ENCODE measurements at regions not wholly inside any gene's neighbourhood (a gene's known extent, or its start where the extent isn't known, plus 50 kb on each side); places are given as distances from the start of the nearest gene placed in this dataset.

GRCh38 chr2:221334481-221335218 is 237.5 kb downstream of the EPHA4 start:
- TF ChIP-seq CTCF (IDR thresholded peaks at IDR 0.05) (no peak), POLR2A (IDR thresholded peaks at IDR 0.05) (no peak)

All from breast epithelium (tissue), 3 donors.